T-helper 2 cell treated with Interferon-gamma antibody and Interleukin-4, amounts not matched to agents 100 ng/mL and 5 ng/mL, for 36 hours (primary cell): ENCODE measurements at regions not wholly inside any gene's neighbourhood (a gene's known extent, or its start where the extent isn't known, plus 50 kb on each side); places are given as distances from the start of the nearest gene placed in this dataset.

Experiments
- intact Hi-C: fragments of 100-400 bp; cut with micrococcal nuclease; formaldehyde crosslinking; loops from one replicate; pipeline ENCODE4 v1.15.1; 2023

- intact Hi-C loops: no loop called here
Observed at GRCh38 chr1:94599095-94599813, 57.7 kb upstream of the F3 start.

GRCh38 chr1:94597701-94598100, 56.1 kb upstream of the F3 start:
- intact Hi-C loops: no loop called here

- intact Hi-C loops: no loop called here
Observed at GRCh38 chr1:94596260-94596659, 54.7 kb upstream of the F3 start.

GRCh38 chr1:94595658-94596057, 54.1 kb upstream of the F3 start:
- intact Hi-C loops: no loop called here

GRCh38 chr1:94593611-94594010, 52.1 kb upstream of the F3 start:
- intact Hi-C loops: no loop called here

- intact Hi-C loops: no loop called here
Observed at GRCh38 chr1:94592571-94592920, 51.0 kb upstream of the F3 start.

- intact Hi-C loops: no loop called here
Observed at GRCh38 chr1:94591823-94592570, 50.4 kb upstream of the F3 start.
